GM18907 (cell line): ENCODE measurements at regions not wholly inside any gene's neighbourhood (a gene's known extent, or its start where the extent isn't known, plus 50 kb on each side); places are given as distances from the start of the nearest gene placed in this dataset.

Experiments
- ATAC-seq: cut with Tn5 transposase; IDR thresholded peaks from one replicate; pipeline ENCODE4 v1.9.1; 2021; ENCODE audit warnings: mild to moderate bottlenecking, moderate library complexity; ENCODE audit not compliant: unreplicated experiment

- ATAC-seq = no peak
Observed at GRCh38 chr4:175369087-175369486, 443.0 kb downstream of the GPM6A start.

GRCh38 chr4:175371091-175371490 is 441.0 kb downstream of the GPM6A start:
- no peak for ATAC-seq

DNA sequence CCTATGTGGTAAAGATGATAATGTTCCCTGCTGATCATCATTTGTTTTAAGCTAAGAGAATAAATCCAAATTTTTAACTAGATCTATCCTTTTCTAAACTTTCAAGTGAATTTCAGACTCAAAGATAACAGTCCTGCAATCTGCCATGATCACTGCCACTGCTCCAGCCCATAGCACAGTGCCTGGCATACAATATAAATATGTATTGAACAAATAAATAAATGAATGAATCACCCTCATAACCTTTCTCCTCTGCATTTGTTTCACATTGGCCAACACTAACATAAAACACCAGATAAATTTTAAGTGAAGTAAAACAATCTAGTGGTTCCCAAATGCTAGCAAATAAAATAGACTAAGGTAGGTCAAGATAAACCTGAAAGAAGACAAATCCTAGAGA is 439.0 kb downstream of the GPM6A start:
- no peak for ATAC-seq

GRCh38 chr4:175374459-175374858 is 437.6 kb downstream of the GPM6A start:
- no peak for ATAC-seq

GRCh38 chr4:175376287-175376977 is 435.6 kb downstream of the GPM6A start:
- ATAC-seq = no peak

DNA sequence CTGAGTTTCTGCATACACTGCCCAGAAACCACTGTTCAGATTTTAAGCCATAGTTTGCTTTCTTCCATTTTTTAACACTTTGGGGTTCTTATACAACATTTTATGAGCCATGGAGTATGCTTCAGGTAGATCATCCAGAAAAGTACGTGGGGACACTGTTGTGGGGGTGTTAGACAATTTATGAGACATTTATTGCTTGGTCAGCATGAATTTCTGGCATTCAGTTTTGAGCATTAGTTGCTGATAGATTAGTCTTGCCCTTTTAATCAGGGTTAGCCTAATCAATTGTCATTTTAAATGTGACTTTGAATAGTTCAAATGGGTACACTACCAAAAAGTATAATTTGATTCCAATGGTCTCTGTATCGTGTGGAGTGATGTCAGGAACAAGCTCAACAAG is 434.9 kb downstream of the GPM6A start:
- ATAC-seq = no peak

GRCh38 chr4:175378372-175378771 is 433.7 kb downstream of the GPM6A start:
- ATAC-seq = no peak

DNA sequence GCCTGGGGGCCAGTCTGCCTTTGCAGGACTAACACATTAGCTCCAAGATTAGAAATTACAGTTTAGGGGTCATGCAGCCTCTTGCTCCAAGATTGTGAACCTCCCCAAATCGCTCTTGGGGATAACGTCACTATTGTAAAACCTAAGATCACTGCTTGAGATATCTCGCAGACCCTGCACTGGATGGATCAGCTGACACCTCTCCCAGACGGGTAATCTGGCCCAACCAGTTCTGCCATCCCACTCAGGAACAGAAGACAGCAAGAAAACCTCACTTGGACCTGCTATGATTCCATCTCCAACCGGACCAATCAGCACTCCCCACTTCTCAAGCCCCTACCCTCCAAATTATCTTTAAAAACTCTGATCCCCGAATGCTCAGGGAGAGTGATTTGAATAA is 431.2 kb downstream of the GPM6A start:
- ATAC-seq = no peak

- no peak for ATAC-seq
Observed at GRCh38 chr4:175385797-175386196, 426.3 kb downstream of the GPM6A start.

- ATAC-seq = peak; percentile 96
Observed at GRCh38 chr4:175386776-175387507, 425.1 kb downstream of the GPM6A start.

DNA sequence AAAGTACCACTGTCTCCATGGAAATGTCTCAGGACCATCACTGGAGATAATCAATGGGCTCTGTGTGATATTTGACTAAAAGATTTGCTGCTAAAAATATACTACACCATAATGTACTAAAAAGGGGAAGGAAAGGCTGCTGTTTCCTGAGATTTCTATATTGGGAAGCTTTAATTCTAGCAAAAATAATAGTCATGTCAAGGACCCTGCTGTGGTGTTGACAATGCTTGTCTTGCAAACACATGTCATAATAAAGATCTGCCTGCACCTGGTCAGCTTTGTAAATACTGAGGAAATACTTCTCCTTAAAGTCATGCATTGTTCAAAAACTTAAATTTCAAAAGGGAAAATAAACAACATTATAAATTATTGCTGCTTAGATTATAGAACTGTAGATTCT is 417.9 kb downstream of the GPM6A start:
- ATAC-seq = no peak

DNA sequence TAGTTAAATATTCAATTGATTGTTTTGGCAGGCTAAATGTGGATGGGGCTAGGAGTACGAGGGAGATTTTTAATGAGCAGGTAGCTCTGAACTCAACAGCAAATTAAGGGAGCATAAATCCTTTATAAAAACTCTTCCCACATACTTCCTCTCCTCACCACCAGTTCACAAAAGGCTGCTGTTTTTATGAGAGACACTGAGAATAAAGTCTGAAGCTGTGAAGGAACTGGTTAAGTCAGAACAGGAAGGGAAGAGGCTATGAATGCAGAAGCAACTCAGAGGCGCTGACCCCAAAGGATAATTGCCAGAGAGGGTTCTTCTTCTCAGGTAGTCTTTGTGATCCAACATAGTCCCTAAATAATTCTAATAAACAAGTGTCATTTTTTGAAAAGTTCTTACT is 406.1 kb downstream of the GPM6A start:
- ATAC-seq = no peak

- ATAC-seq = no peak
Observed at GRCh38 chr4:175407926-175408325, 404.1 kb downstream of the GPM6A start.

DNA sequence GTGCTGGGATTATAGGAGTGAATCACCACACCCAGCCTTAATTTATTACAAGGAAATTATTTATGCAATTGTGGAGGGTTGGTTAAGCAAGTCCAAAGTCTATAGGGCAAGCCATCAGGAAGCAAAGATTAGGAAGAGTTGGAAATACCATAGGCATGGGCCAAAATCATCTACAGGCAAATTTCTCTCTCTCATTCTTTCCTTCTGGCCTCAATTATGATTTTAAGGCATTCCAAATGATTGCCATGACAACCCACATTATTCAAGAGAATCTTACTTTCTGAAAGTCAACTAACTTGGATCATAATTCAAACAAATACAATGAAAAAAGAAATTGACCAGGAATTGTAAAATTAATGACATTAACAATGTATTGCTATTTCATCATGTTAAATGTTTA is 400.8 kb downstream of the GPM6A start:
- no peak for ATAC-seq

- ATAC-seq = no peak
Observed at GRCh38 chr4:175412161-175412560, 399.9 kb downstream of the GPM6A start.

DNA sequence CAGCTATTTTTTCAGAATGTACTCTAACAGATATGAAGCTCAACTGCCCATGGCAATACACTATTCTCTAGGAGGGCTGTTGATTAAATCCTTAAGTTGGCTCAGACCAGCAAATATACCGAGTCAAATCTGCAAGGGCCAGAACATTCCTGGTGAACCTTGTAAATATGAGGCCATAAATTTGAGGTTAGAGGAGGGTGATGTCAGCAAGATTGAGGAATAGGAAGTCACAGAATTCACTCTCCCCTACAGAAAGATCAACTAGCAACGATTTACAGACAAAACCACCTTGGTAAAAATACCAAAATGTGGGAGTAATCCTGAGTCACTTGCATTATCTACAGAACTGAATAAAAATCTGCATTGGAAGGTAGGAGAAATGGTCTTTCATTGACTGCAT is 399.3 kb downstream of the GPM6A start:
- no peak for ATAC-seq

DNA sequence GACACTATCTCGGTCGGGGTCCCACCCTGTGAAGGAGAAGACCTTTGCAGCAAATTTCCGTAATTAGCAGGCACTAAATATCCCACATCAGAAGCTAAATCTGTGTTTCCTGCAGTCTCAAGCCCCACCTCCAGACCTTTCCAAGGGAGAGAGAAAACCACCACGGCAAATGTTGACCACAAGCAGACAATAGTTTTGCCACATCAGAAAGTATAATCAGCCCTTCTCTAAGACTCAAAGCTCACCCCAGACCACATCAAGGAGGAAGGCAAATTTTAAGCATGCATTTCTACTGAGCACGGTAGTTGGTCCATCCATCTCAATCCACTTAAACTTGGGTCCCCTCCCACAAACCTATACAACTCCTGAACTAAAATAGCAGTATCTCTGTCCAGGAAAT is 398.5 kb downstream of the GPM6A start:
- ATAC-seq = no peak

GRCh38 chr4:175414602-175415001 is 397.5 kb downstream of the GPM6A start:
- no peak for ATAC-seq

- ATAC-seq = no peak
Observed at GRCh38 chr4:175418516-175418915, 393.5 kb downstream of the GPM6A start.

DNA sequence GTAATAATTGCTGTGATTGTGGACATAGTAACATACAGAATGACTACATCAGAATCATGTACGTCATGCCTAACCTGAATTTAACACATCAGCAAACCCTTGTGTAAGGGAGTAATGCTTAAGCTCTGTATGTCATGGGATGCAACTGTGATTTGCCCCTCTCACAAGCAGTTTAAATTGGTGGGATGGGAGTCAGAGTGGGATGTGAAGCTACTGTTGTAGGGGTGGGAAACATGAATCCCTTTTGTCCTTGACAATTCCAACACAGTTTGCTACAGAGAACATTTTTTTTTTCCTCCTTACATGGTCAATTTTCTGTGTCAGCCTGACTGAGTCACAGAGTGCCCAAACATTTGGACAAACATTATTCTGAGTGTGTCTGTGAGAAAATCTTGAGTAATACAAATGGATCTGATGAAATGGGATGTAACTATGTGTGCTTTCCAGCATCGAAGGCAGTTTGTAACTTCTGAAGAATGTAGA is 392.8 kb downstream of the GPM6A start:
- ATAC-seq = no peak

DNA sequence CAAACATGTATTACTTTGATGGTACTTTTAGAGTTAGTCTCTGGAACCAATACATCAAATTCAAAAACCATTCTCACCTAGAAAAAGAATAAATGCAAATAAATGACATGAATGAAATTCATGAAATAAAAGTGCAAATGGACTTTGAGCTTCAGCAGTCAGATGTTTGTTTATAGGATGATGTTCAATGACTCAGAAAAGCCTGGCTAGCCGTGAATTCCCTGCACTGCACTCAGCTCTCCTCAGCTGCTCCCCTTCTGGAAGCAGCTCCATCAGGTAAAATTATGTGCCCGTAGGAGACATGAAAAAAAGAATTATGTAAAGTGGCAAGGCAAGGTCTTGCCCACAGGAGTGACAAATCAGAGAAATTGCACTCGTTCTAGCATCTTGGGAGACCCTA is 390.6 kb downstream of the GPM6A start:
- ATAC-seq = no peak

DNA sequence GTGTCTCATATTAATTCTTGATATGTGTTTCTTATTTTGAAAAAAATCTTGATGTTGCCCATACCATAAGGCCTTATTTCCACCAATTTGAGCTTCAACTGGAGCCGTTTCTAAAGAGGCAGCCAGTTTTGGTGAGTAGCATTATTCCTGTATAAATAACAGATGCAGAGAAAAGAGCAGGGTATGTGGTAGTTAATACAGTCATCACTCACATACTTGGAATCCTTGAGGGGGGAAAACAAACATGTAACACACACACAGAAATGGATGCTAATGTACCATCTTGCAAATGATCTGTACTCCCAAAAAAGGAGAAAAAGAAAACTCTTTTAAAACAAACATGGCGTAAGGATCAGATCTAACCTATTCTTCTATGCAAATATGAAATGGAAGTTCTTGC is 389.7 kb downstream of the GPM6A start:
- no peak for ATAC-seq

GRCh38 chr4:175424111-175424510 is 388.0 kb downstream of the GPM6A start:
- ATAC-seq = no peak
